IMR-90 (cell line): ENCODE measurements at regions not wholly inside any gene's neighbourhood (a gene's known extent, or its start where the extent isn't known, plus 50 kb on each side); places are given as distances from the start of the nearest gene placed in this dataset.

Experiments used
- ATAC-seq: fragments of 200-7000 bp; cut with Tn5 transposase; 2 replicates; pipeline ENCODE4 v1.9.1; 2020; ENCODE audit warnings: low read depth, mild to moderate bottlenecking, moderate library complexity
- BruUV-seq: library from RNA; stranded (reverse); fragments of 400-500 nt; replicated peaks from 2 replicates; lab custom pipeline; 2021; lab: Mats Ljungman, UMichigan
- CTCF ChIA-PET: fragments of 300-600 bp; formaldehyde crosslinking; extraction: SDS; loops from one replicate; lab custom pipeline; 2021; ENCODE audit warnings: antibody characterized with exemption; lab: Yijun Ruan, JAX
- POLR2A ChIA-PET: fragments of 300-600 bp; sonication (Branson Sonifier 250); formaldehyde crosslinking; loops from one replicate; lab custom pipeline; 2022; ENCODE audit warnings: antibody characterized with exemption; ENCODE audit not compliant: unreplicated experiment; lab: Charles Lee
- DNase-seq: peaks from one replicate; pipeline ENCODE4 v3.0.0; 2013
- H2AFZ ChIP-seq: replicated peaks from 2 replicates; pipeline ENCODE3; 2013; ENCODE audit warnings: low read length, mild to moderate bottlenecking; ENCODE audit not compliant: poor library complexity
- H2AK5ac ChIP-seq: 2 replicates; pipeline ENCODE4 v1.6.1; 2013; ENCODE audit warnings: low read depth, low read length, inconsistent platforms
- H2AK9ac ChIP-seq: replicated peaks from 2 replicates; pipeline ENCODE3; 2013; ENCODE audit warnings: mild to moderate bottlenecking, low read depth, low read length, moderate library complexity; ENCODE audit not compliant: poor library complexity
- H2BK120ac ChIP-seq: 2 replicates; pipeline ENCODE4 v1.6.1; 2013; ENCODE audit warnings: low read depth, low read length, inconsistent platforms
- H2BK15ac ChIP-seq: 3 replicates; pipeline ENCODE4 v1.6.1; 2013; ENCODE audit warnings: low read depth, low read length, inconsistent platforms
- H2BK20ac ChIP-seq: 2 replicates; pipeline ENCODE4 v1.6.1; 2013; ENCODE audit warnings: low read depth, mild to moderate bottlenecking, inconsistent platforms, low read length, moderate library complexity
- H2BK5ac ChIP-seq: 2 replicates; pipeline ENCODE4 v1.6.1; 2013; ENCODE audit warnings: mild to moderate bottlenecking, low read depth, low read length, inconsistent platforms; ENCODE audit not compliant: poor library complexity, severe bottlenecking
- H3K14ac ChIP-seq: replicated peaks from 2 replicates; pipeline ENCODE4 v1.6.1; 2013; ENCODE audit warnings: low read depth, low read length, inconsistent platforms
- H3K18ac ChIP-seq: 2 replicates; pipeline ENCODE4 v1.6.1; 2013; ENCODE audit warnings: low read depth, low read length, control low read depth
- H3K23ac ChIP-seq: 2 replicates; pipeline ENCODE4 v1.6.1; 2013; ENCODE audit warnings: low read depth, low read length, inconsistent platforms
- H3K27ac ChIP-seq: 2 replicates; pipeline ENCODE4 v1.5.1; 2013; ENCODE audit warnings: mild to moderate bottlenecking, control low read depth, low read length; ENCODE audit not compliant: insufficient read depth
- H3K27me3 ChIP-seq: 2 replicates; pipeline ENCODE4 v1.6.1; 2013; ENCODE audit warnings: low read length; ENCODE audit not compliant: control insufficient read depth, insufficient read depth
- H3K36me3 ChIP-seq: 2 replicates; pipeline ENCODE4 v1.6.1; 2013; ENCODE audit warnings: low read length, mixed read lengths; ENCODE audit not compliant: control insufficient read depth, insufficient read depth
- H3K4ac ChIP-seq: 2 replicates; pipeline ENCODE4 v1.6.1; 2013; ENCODE audit warnings: low read depth, low read length, inconsistent platforms
- H3K4me1 ChIP-seq: 2 replicates; pipeline ENCODE4 v1.6.1; 2013; ENCODE audit warnings: low read length, mixed read lengths; ENCODE audit not compliant: control insufficient read depth, insufficient read depth
- H3K4me2 ChIP-seq: 2 replicates; pipeline ENCODE4 v1.6.1; 2013; ENCODE audit warnings: low read depth, mild to moderate bottlenecking, control low read depth, low read length, moderate library complexity
- H3K4me3 ChIP-seq: 2 replicates; pipeline ENCODE4 v1.5.1; 2013; ENCODE audit warnings: low read depth, mild to moderate bottlenecking, control low read depth, low read length, moderate library complexity; ENCODE audit not compliant: insufficient read depth
- H3K56ac ChIP-seq: 2 replicates; pipeline ENCODE4 v1.6.1; 2013; ENCODE audit warnings: low read length, inconsistent platforms; ENCODE audit not compliant: insufficient read depth; ENCODE audit errors: extremely low read depth
- H3K79me1 ChIP-seq, 2 experiments: 2 replicates each; pipeline ENCODE4 v1.6.1; 2013; ENCODE audit warnings: low read length in 2 of 2, inconsistent platforms in 1 of 2, low read depth in 1 of 2
- H3K9ac ChIP-seq: 2 replicates; pipeline ENCODE4 v1.6.1; 2013; ENCODE audit warnings: low read depth, low read length, control low read depth
- H3K9me1 ChIP-seq: 2 replicates; pipeline ENCODE4 v1.6.1; 2013; ENCODE audit warnings: low read length, inconsistent platforms; ENCODE audit not compliant: insufficient read depth
- H3K9me3 ChIP-seq: 2 replicates; pipeline ENCODE4 v1.6.1; 2013; ENCODE audit warnings: low read length; ENCODE audit not compliant: control insufficient read depth, insufficient read depth
- H4K20me1 ChIP-seq: 2 replicates; pipeline ENCODE4 v1.6.1; 2013; ENCODE audit warnings: low read length, inconsistent platforms; ENCODE audit not compliant: insufficient read depth
- H4K5ac ChIP-seq: 2 replicates; pipeline ENCODE4 v1.6.1; 2013; ENCODE audit warnings: mild to moderate bottlenecking, low read depth, low read length, control low read depth
- H4K8ac ChIP-seq, 2 experiments: 2 replicates each; pipeline ENCODE4 v1.6.1; 2013; ENCODE audit warnings: low read depth in 2 of 2, low read length in 2 of 2, control low read depth in 1 of 2, inconsistent platforms in 1 of 2
- H4K91ac ChIP-seq: 2 replicates; pipeline ENCODE4 v1.6.1; 2013; ENCODE audit warnings: low read depth, low read length, inconsistent platforms; ENCODE audit not compliant: insufficient read depth
- BHLHE40 ChIP-seq: fragments of 150-350 bp; IDR thresholded peaks from 2 replicates; pipeline ENCODE4 v1.6.1; 2016; ENCODE audit warnings: mild to moderate bottlenecking, low read depth, low read length
- MXI1 ChIP-seq: IDR thresholded peaks from 2 replicates; pipeline ENCODE4 v1.6.1; 2012; ENCODE audit warnings: low read depth, mild to moderate bottlenecking, low read length, moderate library complexity, borderline replicate concordance
- RFX5 ChIP-seq: IDR thresholded peaks from 2 replicates; pipeline ENCODE4 v1.8.0; 2012; ENCODE audit warnings: low read depth, mild to moderate bottlenecking, low read length, moderate library complexity
- dilution Hi-C: fragments of 300-500 bp; cut with HindIII; formaldehyde crosslinking; loops from one replicate; pipeline ENCODE4 v1.14.3; 2018; ENCODE audit warnings: low sequenced_read_pairs; ENCODE audit not compliant: unreplicated experiment
- in situ Hi-C: fragments of 300-500 bp; cut with MboI; formaldehyde crosslinking; loops from 3 replicates; pipeline ENCODE4 v1.14.3; 2019; ENCODE audit warnings: low sequenced_read_pairs, inconsistent platforms, mixed read lengths
- intact Hi-C: fragments of 100-400 bp; cut with micrococcal nuclease; formaldehyde crosslinking; loops from 2 replicates; pipeline ENCODE4 v1.10.0; 2022

DNA sequence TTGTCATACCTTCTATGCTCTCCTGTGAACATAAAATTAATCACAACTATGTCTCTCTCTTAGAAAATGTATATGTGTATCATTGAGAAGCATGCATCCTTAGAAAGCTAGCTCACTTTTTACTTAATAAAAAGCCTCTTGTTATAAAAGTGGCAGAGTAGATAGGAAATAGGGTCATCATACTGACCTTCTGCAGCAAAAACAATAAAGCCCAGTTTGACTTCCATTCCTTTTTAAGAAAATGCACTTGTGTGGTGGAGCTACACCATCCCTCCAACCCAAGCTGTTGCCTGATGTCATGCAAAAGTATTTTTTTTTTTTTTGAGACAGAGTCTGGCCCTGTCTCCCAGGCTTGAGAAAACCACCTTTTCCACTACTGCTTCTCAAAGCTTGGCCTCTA, 393.3 kb downstream of the LIG4 start:
- TF ChIP-seq RFX5 (no peak), BHLHE40 (no peak), MXI1 (no peak)
- H2AFZ ChIP-seq = no peak overlapping the region
- H2BK120ac ChIP-seq = 0 out of 2 replicates have a peak overlapping the region, but pooled peaks have one; percentile 12
- H4K8ac ChIP-seq = no peak overlapping the region; a peak in 1 of 4 replicates
- H3K56ac ChIP-seq = no peak overlapping the region
- no peak overlapping the region for H3K9ac ChIP-seq
- ATAC-seq (no peak), DNase-seq (no peak)
- peaks cover 6% of the 10 kb centered on the region; the same call in 1 of the 2 replicates for H3K9me1 ChIP-seq
- BruUV-seq = no TSS peak
- H4K5ac ChIP-seq = no peak overlapping the region
- H3K14ac ChIP-seq = no peak overlapping the region
- dilution Hi-C loops (no loop called here), intact Hi-C loops (no loop called here), in situ Hi-C loops (no loop called here)
- H2AK9ac ChIP-seq = no peak overlapping the region
- no peak overlapping the region for H4K91ac ChIP-seq
- H3K4me3 ChIP-seq = no peak overlapping the region
- H3K18ac ChIP-seq = no peak overlapping the region; the same call in 1 of the 2 replicates
- CTCF ChIA-PET = no interaction called here
- peaks cover 27 to 69% of the 10 kb centered on the region in 2 experiments for H3K79me1 ChIP-seq
- H3K9me3 ChIP-seq = no peaks in the 10 kb centered on the region
- no peak overlapping the region for H3K4me2 ChIP-seq
- peaks cover 7% of the 10 kb centered on the region; the same call in 1 of the 2 replicates for H3K4me1 ChIP-seq
- no peaks in the 10 kb centered on the region for H3K27me3 ChIP-seq
- peaks cover 16% of the 10 kb centered on the region; the same call in 1 of the 2 replicates for H4K20me1 ChIP-seq
- no peak overlapping the region for H3K4ac ChIP-seq
- POLR2A ChIA-PET = no interaction called here
- H2BK5ac ChIP-seq = no peak overlapping the region
- H2BK15ac ChIP-seq = no peak overlapping the region
- H2BK20ac ChIP-seq = no peak overlapping the region
- H3K23ac ChIP-seq = no peak overlapping the region
- H3K27ac ChIP-seq = no peak overlapping the region
- H3K36me3 ChIP-seq = no peaks in the 10 kb centered on the region; the same call in 1 of the 2 replicates
- H2AK5ac ChIP-seq = no peak overlapping the region
